ENCODE measurements at regions not wholly inside any gene's neighbourhood (a gene's known extent, or its start where the extent isn't known, plus 50 kb on each side); places are given as distances from the start of the nearest gene placed in this dataset.

DNA sequence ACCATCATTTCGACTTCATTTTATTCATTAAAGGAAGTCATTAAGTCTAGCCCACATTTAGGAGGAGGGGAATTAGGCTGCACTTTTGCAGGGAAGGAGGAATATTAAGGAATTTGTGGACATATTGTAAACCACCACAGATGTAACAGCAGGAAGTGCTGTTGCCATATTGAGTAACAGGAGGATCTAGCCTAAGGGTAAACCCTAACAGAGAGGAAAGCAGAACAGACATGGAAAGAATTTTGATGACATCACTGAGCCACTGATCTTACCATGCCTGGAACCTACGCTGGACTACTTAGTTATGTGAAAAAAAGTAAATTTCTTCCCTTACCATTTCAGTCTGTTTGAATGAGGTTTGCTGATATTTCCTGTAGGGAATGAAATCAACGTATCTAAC is 100.7 kb upstream of the ATF7IP start:
- ChIA-PET POLR2A (no interaction called here), CTCF (interaction anchor here (0.6 kb wide), 1 partner anchor 104 kb away, joined by 3 read pairs; no protein-coding TSS in a partner anchor)
- FAIRE-seq (no peak), DNase-seq (ENCODE audit: low read depth in 1 of 2, low spot score in 1 of 2) (no peak), ATAC-seq (0 out of 6 replicates have a peak, but pooled peaks of 1 of the 2 experiments have one; percentile 37)
- TF ChIP-seq, protein P1, sequence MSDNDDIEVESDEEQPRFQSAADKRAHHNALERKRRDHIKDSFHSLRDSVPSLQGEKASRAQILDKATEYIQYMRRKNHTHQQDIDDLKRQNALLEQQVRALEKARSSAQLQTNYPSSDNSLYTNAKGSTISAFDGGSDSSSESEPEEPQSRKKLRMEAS (IDR thresholded peaks at IDR 0.05): no peak
- TF ChIP-seq CHD4 (IDR thresholded peaks at IDR 0.05; ENCODE audit: borderline replicate concordance): no peak
- TF ChIP-seq CBX2 (IDR thresholded peaks at IDR 0.05; ENCODE audit: borderline replicate concordance, low read depth): no peak
- no peak for TF ChIP-seq CBX8 (IDR thresholded peaks at IDR 0.05)
- no peak for TF ChIP-seq RAD21 (conservative IDR thresholded peaks at IDR 0.05 in 1 of 2, IDR thresholded peaks at IDR 0.05 in 1 of 2)
- TF ChIP-seq, protein P2, sequence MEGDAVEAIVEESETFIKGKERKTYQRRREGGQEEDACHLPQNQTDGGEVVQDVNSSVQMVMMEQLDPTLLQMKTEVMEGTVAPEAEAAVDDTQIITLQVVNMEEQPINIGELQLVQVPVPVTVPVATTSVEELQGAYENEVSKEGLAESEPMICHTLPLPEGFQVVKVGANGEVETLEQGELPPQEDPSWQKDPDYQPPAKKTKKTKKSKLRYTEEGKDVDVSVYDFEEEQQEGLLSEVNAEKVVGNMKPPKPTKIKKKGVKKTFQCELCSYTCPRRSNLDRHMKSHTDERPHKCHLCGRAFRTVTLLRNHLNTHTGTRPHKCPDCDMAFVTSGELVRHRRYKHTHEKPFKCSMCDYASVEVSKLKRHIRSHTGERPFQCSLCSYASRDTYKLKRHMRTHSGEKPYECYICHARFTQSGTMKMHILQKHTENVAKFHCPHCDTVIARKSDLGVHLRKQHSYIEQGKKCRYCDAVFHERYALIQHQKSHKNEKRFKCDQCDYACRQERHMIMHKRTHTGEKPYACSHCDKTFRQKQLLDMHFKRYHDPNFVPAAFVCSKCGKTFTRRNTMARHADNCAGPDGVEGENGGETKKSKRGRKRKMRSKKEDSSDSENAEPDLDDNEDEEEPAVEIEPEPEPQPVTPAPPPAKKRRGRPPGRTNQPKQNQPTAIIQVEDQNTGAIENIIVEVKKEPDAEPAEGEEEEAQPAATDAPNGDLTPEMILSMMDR (IDR thresholded peaks at IDR 0.05): no peak
- TF ChIP-seq NR3C1 (IDR thresholded peaks at IDR 0.05): no peak
- no peak for TF ChIP-seq KDM5A (IDR thresholded peaks at IDR 0.05)
- no peak for TF ChIP-seq NFE2L2 (conservative IDR thresholded peaks at IDR 0.05; ENCODE audit: low read length)
- TF ChIP-seq, protein P3, sequence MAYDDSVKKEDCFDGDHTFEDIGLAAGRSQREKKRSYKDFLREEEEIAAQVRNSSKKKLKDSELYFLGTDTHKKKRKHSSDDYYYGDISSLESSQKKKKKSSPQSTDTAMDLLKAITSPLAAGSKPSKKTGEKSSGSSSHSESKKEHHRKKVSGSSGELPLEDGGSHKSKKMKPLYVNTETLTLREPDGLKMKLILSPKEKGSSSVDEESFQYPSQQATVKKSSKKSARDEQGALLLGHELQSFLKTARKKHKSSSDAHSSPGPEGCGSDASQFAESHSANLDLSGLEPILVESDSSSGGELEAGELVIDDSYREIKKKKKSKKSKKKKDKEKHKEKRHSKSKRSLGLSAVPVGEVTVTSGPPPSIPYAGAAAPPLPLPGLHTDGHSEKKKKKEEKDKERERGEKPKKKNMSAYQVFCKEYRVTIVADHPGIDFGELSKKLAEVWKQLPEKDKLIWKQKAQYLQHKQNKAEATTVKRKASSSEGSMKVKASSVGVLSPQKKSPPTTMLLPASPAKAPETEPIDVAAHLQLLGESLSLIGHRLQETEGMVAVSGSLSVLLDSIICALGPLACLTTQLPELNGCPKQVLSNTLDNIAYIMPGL (CRISPR knock-in tag; IDR thresholded peaks at IDR 0.05; ENCODE audit: borderline replicate concordance): no peak
- no peak for TF ChIP-seq POLR2A (IDR thresholded peaks at IDR 0.05; ENCODE audit: low read length)
- no peak for TF ChIP-seq HEYL (CRISPR knock-in tag; IDR thresholded peaks at IDR 0.05)
- no peak for TF ChIP-seq BHLHE40 (IDR thresholded peaks at IDR 0.05; ENCODE audit: low read depth, low read length)
- TF ChIP-seq, protein P4, sequence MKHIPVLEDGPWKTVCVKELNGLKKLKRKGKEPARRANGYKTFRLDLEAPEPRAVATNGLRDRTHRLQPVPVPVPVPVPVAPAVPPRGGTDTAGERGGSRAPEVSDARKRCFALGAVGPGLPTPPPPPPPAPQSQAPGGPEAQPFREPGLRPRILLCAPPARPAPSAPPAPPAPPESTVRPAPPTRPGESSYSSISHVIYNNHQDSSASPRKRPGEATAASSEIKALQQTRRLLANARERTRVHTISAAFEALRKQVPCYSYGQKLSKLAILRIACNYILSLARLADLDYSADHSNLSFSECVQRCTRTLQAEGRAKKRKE (CRISPR knock-in tag; IDR thresholded peaks at IDR 0.05; ENCODE audit: low read depth): no peak
- TF ChIP-seq TP53 (CRISPR knock-in tag; IDR thresholded peaks at IDR 0.05): no peak
- no peak for TF ChIP-seq JUNB (IDR thresholded peaks at IDR 0.05)
- no peak for TF ChIP-seq KDM1A (IDR thresholded peaks at IDR 0.05; ENCODE audit: low read depth)
- no peak for TF ChIP-seq TFCP2L1 (CRISPR knock-in tag; IDR thresholded peaks at IDR 0.05)
- no peak for TF ChIP-seq SMC3 (IDR thresholded peaks at IDR 0.05)
- no peak for TF ChIP-seq FOSB (CRISPR knock-in tag; IDR thresholded peaks at IDR 0.05)
- Histone ChIP-seq H3K27ac (no peak overlapping the region), H3K4me3 (no peak overlapping the region), H3K4me1 (peaks cover 9% of the 10 kb centered on the region), H3K4me2 (no peak overlapping the region), H3K9me3 (0 out of 3 replicates have a peak, but pooled peaks cover 5% of the 10 kb centered on the region)
- WGBS (ENCODE audit: missing lambda C conversion rate): 33% methylated on average over 3 of the region's 3 CpGs

DNA sequence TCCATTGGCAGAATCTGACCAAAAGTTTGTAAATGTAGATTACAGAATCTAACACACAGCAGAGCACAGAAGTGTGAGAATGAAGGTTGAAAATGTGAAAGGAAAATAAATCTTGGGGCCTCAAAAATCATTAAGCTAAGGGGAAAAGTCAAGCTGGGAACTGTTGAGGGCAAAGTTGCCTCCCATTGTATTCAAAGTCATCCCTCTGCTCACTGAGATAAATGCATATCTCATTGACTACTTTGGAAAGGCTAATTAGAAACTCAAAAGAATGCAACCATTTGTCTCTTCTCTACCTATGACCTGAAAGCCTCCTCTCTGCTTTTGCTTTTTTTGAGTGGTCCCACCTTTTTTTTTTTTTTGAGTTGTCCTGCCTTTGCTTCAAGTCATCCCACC is 97.4 kb upstream of the ATF7IP start:
- TF ChIP-seq, protein P5, sequence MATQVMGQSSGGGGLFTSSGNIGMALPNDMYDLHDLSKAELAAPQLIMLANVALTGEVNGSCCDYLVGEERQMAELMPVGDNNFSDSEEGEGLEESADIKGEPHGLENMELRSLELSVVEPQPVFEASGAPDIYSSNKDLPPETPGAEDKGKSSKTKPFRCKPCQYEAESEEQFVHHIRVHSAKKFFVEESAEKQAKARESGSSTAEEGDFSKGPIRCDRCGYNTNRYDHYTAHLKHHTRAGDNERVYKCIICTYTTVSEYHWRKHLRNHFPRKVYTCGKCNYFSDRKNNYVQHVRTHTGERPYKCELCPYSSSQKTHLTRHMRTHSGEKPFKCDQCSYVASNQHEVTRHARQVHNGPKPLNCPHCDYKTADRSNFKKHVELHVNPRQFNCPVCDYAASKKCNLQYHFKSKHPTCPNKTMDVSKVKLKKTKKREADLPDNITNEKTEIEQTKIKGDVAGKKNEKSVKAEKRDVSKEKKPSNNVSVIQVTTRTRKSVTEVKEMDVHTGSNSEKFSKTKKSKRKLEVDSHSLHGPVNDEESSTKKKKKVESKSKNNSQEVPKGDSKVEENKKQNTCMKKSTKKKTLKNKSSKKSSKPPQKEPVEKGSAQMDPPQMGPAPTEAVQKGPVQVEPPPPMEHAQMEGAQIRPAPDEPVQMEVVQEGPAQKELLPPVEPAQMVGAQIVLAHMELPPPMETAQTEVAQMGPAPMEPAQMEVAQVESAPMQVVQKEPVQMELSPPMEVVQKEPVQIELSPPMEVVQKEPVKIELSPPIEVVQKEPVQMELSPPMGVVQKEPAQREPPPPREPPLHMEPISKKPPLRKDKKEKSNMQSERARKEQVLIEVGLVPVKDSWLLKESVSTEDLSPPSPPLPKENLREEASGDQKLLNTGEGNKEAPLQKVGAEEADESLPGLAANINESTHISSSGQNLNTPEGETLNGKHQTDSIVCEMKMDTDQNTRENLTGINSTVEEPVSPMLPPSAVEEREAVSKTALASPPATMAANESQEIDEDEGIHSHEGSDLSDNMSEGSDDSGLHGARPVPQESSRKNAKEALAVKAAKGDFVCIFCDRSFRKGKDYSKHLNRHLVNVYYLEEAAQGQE (IDR thresholded peaks at IDR 0.05): no peak
- TF ChIP-seq MAZ (IDR thresholded peaks at IDR 0.05; ENCODE audit: borderline replicate concordance, low read depth, low read length) (no peak), SREBF2 (IDR thresholded peaks at IDR 0.05) (no peak), ZSCAN20 (CRISPR knock-in tag; IDR thresholded peaks at IDR 0.05) (no peak)
- DNase-seq (ENCODE audit: low read depth in 1 of 2, low spot score in 1 of 2): no peak
- Histone ChIP-seq H3K27ac (no peak overlapping the region), H3K4me3 (no peak overlapping the region), H3K9me3 (0 out of 3 replicates have a peak, but pooled peaks cover 11% of the 10 kb centered on the region), H3K4me2 (no peak overlapping the region), H3K4me1 (no peaks in the 10 kb centered on the region)
- no peak for FAIRE-seq
- POLR2A ChIA-PET: no interaction called here
- ATAC-seq: no peak
- CTCF ChIA-PET: no interaction called here
